ENCODE measurements at regions not wholly inside any gene's neighbourhood (a gene's known extent, or its start where the extent isn't known, plus 50 kb on each side); places are given as distances from the start of the nearest gene placed in this dataset.

DNA sequence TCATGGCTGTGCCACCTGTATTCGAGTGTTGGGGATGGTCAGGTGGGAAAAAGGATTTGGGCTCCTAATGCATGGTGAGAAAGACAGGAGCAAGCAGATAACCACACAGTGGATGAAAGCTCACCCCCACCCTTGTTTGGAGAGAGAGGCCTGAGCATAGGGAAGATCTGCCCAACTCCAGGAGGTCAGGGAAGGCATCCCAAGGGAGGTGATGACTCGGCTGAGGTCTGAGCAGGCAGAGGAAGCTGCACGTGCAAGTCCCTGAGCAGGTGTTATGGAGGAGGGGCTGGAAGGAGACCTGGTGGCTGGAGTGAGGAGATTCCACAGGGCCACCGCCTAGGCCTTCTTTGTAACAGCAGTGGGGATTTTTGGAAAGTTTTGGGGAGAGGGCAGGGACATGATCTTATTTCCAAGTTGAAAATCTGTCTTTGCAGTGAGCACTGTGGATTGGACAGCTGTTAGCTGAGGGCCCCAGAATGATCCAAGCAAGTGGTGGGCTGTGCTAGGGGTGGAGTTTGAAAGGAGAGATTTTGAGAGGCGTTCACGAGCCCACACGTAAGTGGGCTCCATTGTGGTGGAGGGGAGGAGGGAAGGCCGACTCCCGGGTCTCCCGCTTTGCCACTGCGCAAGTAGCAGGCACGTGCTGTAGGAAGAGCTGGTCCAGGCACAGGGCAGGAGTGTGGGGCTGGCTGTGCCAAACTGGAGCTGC is 228.5 kb downstream of the GLI2 start:
- H3F3A ChIP-seq (ENCODE audit: insufficient read depth, low read depth) = no peaks in the 10 kb centered on the region
- H3K4me3 ChIP-seq = no peak overlapping the region
- H4K20me1 ChIP-seq (ENCODE audit: insufficient read depth) = no peaks in the 10 kb centered on the region
- H2AFZ ChIP-seq = no peak overlapping the region
- TF ChIP-seq, protein P1, sequence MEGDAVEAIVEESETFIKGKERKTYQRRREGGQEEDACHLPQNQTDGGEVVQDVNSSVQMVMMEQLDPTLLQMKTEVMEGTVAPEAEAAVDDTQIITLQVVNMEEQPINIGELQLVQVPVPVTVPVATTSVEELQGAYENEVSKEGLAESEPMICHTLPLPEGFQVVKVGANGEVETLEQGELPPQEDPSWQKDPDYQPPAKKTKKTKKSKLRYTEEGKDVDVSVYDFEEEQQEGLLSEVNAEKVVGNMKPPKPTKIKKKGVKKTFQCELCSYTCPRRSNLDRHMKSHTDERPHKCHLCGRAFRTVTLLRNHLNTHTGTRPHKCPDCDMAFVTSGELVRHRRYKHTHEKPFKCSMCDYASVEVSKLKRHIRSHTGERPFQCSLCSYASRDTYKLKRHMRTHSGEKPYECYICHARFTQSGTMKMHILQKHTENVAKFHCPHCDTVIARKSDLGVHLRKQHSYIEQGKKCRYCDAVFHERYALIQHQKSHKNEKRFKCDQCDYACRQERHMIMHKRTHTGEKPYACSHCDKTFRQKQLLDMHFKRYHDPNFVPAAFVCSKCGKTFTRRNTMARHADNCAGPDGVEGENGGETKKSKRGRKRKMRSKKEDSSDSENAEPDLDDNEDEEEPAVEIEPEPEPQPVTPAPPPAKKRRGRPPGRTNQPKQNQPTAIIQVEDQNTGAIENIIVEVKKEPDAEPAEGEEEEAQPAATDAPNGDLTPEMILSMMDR (conservative IDR thresholded peaks at IDR 0.05) = no peak
- no peak for TF ChIP-seq EZH2 (IDR thresholded peaks at IDR 0.05; ENCODE audit: low read depth)
- H3K4me2 ChIP-seq = no peak overlapping the region
- H3K9me3 ChIP-seq (ENCODE audit: insufficient read depth, low read depth) = no peaks in the 10 kb centered on the region
- H3K9me2 ChIP-seq (ENCODE audit: insufficient read depth) = no peaks in the 10 kb centered on the region
- POLR2A ChIA-PET (ENCODE audit: unreplicated experiment) = interaction anchor here (0.5 kb wide), 1 partner anchor 35 kb away, joined by 3 read pairs; no protein-coding TSS in a partner anchor
- no TSS peak for BruUV-seq (replicated peaks)
- H3K27ac ChIP-seq = no peak overlapping the region
- H3K79me2 ChIP-seq (ENCODE audit: low read depth) = no peaks in the 10 kb centered on the region
- CTCF ChIA-PET = no interaction called here
- no peaks in the 10 kb centered on the region for H3K36me3 ChIP-seq (ENCODE audit: low read depth)
- peak in 1 of 2 experiments; percentile 16 for DNase-seq
- peaks cover 27% of the 10 kb centered on the region for H3K27me3 ChIP-seq (ENCODE audit: insufficient read depth, low read depth)
- H3K4me1 ChIP-seq (replicated peaks; ENCODE audit: insufficient read depth) = no peaks in the 10 kb centered on the region; the same call in 1 of the 2 replicates
- intact Hi-C loops (cut with micrococcal nuclease; ENCODE audit: unreplicated experiment) = no loop called here

DNA sequence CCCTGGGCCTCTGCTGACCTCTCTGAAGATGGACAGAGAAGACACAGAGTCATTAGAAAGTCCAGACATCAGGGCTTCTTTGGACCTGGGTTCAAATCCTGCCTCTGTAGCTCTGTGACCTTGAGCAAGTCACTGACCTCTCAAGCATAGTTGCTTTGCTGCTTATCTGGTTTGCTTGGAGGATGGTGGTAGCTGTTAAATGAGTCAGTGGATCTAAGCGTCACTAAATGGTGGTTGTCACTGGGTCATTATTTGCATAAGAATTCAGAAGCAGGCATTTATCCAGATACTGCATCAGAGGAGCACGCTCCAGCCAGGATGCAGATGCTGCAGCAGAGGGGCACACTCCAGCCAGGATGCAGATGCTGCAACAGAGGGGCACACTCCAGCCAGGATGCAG is 229.2 kb downstream of the GLI2 start:
- ChIA-PET POLR2A (ENCODE audit: unreplicated experiment) (no interaction called here), CTCF (no interaction called here)
- H3K79me2 ChIP-seq (ENCODE audit: low read depth) = no peaks in the 10 kb centered on the region
- DNase-seq = no peak
- H3K36me3 ChIP-seq (ENCODE audit: low read depth) = no peaks in the 10 kb centered on the region
- BruUV-seq (replicated peaks) = no TSS peak
- no peak overlapping the region for H3K4me2 ChIP-seq
- no peaks in the 10 kb centered on the region for H3F3A ChIP-seq (ENCODE audit: insufficient read depth, low read depth)
- H4K20me1 ChIP-seq (ENCODE audit: insufficient read depth) = no peaks in the 10 kb centered on the region
- no peak for TF ChIP-seq EZH2 (IDR thresholded peaks at IDR 0.05; ENCODE audit: low read depth)
- TF ChIP-seq, protein P1 (conservative IDR thresholded peaks at IDR 0.05) = no peak
- H3K4me1 ChIP-seq (replicated peaks; ENCODE audit: insufficient read depth) = no peaks in the 10 kb centered on the region; the same call in 1 of the 2 replicates
- H3K27me3 ChIP-seq (ENCODE audit: insufficient read depth, low read depth) = peaks cover 22% of the 10 kb centered on the region; the same call in 1 of the 2 replicates
- H3K4me3 ChIP-seq = no peak overlapping the region
- no peak overlapping the region for H2AFZ ChIP-seq
- H3K27ac ChIP-seq = no peak overlapping the region
- intact Hi-C loops (cut with micrococcal nuclease; ENCODE audit: unreplicated experiment) = no loop called here
- no peaks in the 10 kb centered on the region for H3K9me3 ChIP-seq (ENCODE audit: insufficient read depth, low read depth)
- no peaks in the 10 kb centered on the region for H3K9me2 ChIP-seq (ENCODE audit: insufficient read depth)

- H3K9me2 ChIP-seq (ENCODE audit: insufficient read depth) = no peaks in the 10 kb centered on the region
- H2AFZ ChIP-seq = no peak overlapping the region
- no peaks in the 10 kb centered on the region for H3K79me2 ChIP-seq (ENCODE audit: low read depth)
- no TSS peak for BruUV-seq (replicated peaks)
- H3K4me2 ChIP-seq = no peak overlapping the region
- H3K27me3 ChIP-seq (ENCODE audit: insufficient read depth, low read depth) = 0 out of 2 replicates have a peak, but pooled peaks cover 18% of the 10 kb centered on the region
- TF ChIP-seq, protein P1 (conservative IDR thresholded peaks at IDR 0.05) = no peak
- TF ChIP-seq EZH2 (IDR thresholded peaks at IDR 0.05; ENCODE audit: low read depth) = no peak
- H3K27ac ChIP-seq = no peak overlapping the region
- no peaks in the 10 kb centered on the region for H3K36me3 ChIP-seq (ENCODE audit: low read depth)
- no peaks in the 10 kb centered on the region for H4K20me1 ChIP-seq (ENCODE audit: insufficient read depth)
- intact Hi-C loops (cut with micrococcal nuclease; ENCODE audit: unreplicated experiment) = no loop called here
- no peaks in the 10 kb centered on the region; the same call in 1 of the 2 replicates for H3K4me1 ChIP-seq (replicated peaks; ENCODE audit: insufficient read depth)
- CTCF ChIA-PET = no interaction called here
- no peaks in the 10 kb centered on the region for H3K9me3 ChIP-seq (ENCODE audit: insufficient read depth, low read depth)
- no peaks in the 10 kb centered on the region for H3F3A ChIP-seq (ENCODE audit: insufficient read depth, low read depth)
- H3K4me3 ChIP-seq = no peak overlapping the region
- POLR2A ChIA-PET (ENCODE audit: unreplicated experiment) = no interaction called here
- DNase-seq = no peak
Measured at GRCh38 chr2:120966510-120967254, 231.0 kb downstream of the GLI2 start.
